GM19043 (cell line): ENCODE measurements at regions not wholly inside any gene's neighbourhood (a gene's known extent, or its start where the extent isn't known, plus 50 kb on each side); places are given as distances from the start of the nearest gene placed in this dataset.

Experiments used
- ATAC-seq: cut with Tn5 transposase; IDR thresholded peaks from one replicate; pipeline ENCODE4 v1.9.1; 2021; ENCODE audit warnings: low read depth; ENCODE audit not compliant: unreplicated experiment

GRCh38 chr9:118028225-118028624, 324.0 kb downstream of the TLR4 start:
- ATAC-seq = no peak

DNA sequence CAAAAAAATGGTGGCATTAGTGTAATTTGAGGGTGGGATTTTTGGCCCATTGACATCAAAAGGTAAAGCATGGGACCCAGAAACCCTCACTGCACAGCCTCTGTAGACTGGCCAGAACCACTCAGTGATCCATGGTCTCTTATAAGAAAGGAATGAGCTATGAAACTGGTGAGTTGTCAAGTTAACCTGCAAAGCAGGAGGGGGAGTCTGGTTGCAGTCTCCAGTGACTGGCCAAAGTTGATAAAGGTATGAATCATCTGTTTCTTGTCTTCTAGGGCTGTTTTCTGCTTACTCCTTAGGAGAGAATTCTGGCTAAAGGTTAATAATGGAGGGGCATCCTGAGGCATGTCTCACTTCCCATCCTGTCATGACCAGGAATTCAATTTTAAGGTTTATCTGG, 325.2 kb downstream of the TLR4 start:
- no peak for ATAC-seq

DNA sequence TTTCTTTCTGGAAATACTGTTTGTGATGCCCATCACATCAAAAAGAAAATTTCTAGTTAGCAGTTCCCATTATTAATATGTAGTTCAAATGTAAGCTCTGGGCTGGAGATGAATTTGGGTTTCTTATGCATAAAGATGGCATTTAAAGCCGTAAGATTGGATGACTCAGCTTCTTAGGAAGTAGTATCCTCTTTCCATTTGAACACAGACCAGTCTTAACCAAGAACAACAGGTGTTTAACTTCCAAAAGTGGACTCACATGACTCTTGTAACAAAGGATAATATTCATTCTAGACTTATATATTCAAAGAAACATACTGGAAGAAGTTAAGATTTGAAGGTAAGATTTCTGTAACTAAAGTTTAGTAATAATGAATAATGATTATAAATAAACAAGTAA, 330.5 kb downstream of the TLR4 start:
- no peak for ATAC-seq

DNA sequence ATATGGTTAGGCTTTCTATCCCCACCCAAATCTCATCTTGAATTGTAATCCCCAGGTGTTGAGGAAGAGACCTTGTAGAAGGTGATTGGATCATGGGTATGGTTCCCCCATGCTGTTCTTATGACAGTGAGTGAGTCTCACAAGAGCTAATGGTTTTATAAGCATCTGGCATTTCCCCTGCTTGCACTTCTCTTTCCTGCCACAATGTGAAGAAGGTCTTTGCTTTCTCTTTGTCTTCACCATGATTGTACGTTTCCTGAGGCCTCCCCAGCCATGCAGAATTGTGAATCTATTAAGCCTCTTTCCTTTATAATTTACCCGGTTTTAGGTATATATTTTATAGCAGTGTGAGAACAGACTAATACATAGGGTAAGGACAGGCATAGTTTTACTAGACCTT, 334.5 kb downstream of the TLR4 start:
- no peak for ATAC-seq

DNA sequence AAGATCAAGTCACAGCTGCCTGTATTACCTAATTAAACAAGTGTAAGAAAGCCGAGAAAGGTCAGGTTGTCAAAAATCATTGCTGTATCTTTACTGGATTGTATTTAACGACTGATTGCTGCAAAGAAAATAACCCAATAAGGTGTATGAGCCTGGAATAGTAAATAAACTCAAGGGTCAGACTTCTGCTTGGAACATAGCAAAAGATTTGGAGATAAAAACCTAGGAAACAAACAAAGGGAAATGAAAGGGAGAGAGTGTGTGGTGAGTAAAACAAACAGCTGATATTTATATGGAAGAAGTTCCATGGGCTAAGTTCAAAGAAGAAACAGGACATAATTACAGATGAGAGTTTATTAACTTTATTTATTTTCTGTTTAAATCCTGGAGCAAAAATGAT, 354.0 kb downstream of the TLR4 start:
- no peak for ATAC-seq

- ATAC-seq = no peak
Measured at GRCh38 chr9:118059484-118060278, 355.5 kb downstream of the TLR4 start.

- no peak for ATAC-seq
Measured at GRCh38 chr9:118083161-118083560, 379.0 kb downstream of the TLR4 start.

GRCh38 chr9:118088090-118088489, 383.9 kb downstream of the TLR4 start:
- no peak for ATAC-seq

- no peak for ATAC-seq
Measured at GRCh38 chr9:118091226-118091625, 387.0 kb downstream of the TLR4 start.

DNA sequence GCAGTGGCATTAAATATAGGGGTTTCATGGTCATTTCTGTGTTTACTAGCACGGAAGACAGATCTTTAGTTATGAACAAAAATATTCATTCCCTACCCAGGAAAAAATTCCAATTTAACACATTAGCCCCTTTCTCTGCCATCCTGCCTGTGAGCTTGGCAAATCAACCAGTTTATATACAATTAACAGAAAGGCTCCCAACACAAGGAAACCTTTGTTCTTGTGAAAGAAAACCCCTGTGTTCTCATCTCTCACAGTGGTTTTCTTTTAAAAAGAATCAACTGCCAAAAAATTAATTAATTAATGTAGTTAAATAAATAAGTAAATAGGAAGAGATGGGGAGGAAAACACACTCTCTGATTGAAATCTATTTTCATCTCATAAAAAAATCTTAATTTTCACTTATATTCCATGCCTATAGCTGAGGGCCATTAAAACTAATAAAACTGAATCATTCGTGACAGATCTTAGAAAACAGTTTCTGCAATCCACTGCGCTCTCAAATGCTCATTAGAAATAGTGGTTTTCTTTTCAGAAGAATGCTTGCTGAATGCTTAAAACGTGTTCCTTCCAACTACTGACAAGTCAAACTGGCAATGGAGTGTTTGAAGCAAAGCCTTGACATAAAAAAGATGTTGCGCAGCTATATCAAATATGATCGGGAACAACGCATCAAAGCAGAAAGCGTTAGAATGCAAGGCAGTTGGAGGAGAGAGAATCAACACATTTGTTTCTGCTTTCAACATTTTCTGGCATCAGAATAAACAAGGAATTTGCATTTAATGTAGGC, 387.7 kb downstream of the TLR4 start:
- no peak for ATAC-seq

GRCh38 chr9:118094387-118094786, 390.2 kb downstream of the TLR4 start:
- no peak for ATAC-seq

GRCh38 chr9:118100529-118101419, 396.6 kb downstream of the TLR4 start:
- ATAC-seq = no peak

DNA sequence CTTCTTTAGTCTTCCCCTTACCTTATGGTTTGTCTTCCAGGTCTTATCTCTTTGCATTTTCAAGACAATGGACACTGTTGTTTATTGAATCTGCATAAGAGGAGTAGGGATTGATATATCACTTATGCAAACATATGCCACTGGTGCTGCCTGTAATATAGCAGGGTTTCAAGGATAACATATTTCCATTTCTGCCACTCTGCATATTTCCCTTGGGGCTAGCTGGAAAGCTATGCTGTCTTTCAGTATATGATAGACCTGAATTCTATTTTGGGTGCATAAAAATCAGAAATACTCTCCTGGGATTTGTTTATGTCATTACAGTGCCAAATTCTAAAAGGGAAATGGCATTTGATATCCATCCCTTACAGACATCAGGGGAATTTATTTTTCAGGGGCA, 400.2 kb downstream of the TLR4 start:
- ATAC-seq = no peak

- no peak for ATAC-seq
Measured at GRCh38 chr9:118108971-118109370, 404.8 kb downstream of the TLR4 start.

- ATAC-seq = no peak
Measured at GRCh38 chr9:118109542-118109941, 405.3 kb downstream of the TLR4 start.

DNA sequence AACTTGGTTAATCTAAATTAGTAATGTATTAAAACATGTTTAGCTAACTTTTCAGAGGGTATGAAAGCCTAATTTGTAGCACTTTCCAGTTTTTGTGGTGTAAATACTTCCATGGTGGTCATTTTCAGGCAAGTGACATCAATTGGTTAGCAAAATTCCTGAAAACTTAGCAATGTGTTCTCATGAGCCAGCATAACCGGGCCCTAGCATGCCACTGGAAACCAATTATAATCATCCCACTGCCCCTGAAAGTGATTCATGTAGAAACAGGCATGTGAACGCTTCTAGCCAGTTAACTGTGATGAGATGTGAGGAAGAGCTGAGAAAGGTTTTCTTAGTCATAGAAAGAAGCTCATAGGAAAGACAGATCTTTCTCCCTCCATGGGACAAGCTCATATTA, 417.2 kb downstream of the TLR4 start:
- no peak for ATAC-seq

DNA sequence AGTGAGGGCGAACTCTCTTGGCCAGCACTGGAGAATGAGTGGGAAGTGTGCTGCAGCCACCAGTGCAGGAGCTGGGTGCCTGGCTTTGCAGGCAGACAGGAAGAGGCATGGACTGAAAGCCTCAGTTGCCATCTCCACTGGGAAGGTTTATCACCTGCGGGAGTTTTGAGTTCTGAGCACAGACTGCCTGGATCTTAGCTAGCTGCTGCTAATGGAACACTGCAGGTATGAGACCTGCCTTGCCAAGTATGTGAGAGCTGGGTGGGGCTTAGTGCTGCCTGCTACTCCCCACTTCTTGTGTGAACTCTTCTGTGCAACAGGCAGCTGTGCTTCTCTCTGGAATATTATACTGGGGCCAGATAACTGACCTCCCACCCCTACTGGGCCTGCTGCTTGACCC, 424.1 kb downstream of the TLR4 start:
- no peak for ATAC-seq

DNA sequence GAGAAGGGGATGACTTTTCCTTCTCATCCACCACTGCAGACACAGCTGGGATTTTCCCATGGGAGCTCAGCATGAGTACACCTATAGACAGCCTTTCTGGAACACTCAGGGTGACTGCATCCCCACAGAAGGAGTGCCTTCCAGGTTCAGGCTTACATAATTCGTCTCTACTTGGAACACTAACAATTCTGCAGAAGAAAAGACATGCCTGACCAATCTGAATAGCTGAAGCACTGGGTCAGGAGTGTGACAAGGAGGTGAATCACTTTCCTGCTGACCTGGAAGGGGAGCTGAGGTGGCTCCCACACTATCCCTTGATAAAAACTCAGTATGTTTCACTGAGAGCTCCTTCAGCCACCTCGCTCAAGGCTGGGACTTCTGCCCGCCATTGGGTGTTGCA, 425.3 kb downstream of the TLR4 start:
- no peak for ATAC-seq

DNA sequence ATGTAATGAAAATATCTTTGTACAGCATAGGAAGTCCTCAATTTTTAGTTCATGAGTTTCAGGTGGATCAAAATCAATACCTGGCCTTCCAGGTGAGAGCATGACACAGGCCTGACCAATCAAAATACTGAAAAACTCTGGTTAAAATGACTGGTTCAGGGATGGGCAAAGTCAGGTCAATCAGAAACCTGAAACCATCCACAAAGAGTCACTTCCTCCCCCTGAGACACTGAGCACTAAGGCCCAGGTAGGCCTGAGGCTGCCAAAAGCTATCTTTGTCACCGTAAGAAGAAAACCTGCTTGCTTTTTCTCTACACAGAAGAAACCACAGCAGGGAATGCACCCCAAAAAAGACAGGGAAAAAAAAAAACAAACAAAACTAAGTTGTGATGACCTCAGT, 444.8 kb downstream of the TLR4 start:
- no peak for ATAC-seq

DNA sequence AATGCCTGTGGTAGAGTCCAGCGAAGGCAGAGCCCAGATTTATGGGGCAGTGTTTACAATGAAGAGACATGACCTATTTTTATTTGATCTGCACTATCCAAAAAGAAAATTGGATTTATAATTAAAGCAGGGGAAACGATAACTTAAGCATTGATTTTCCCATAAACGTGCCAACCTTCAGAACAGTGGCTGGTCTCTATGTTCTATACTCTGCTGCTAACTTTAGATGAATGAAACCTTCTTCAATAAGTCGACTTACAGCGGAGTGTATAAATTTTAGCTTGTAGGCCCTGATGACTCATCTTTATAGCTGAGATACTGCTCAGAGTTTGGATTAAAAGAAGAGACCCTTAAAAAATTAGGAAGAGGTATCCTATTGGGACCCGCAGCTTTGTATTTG, 452.6 kb downstream of the TLR4 start:
- ATAC-seq = no peak

- ATAC-seq = no peak
Measured at GRCh38 chr9:118162716-118163115, 458.5 kb downstream of the TLR4 start.
